NB4 (cell line): ENCODE measurements at regions not wholly inside any gene's neighbourhood (a gene's known extent, or its start where the extent isn't known, plus 50 kb on each side); places are given as distances from the start of the nearest gene placed in this dataset.

Source experiments
- POLR2A ChIP-seq: IDR thresholded peaks from 2 replicates; pipeline ENCODE4 v1.6.1; 2011; ENCODE audit warnings: mild to moderate bottlenecking; ENCODE audit not compliant: insufficient read length; ENCODE audit errors: extremely low read depth
- TF ChIP-seq, protein P1 (sequence below): IDR thresholded peaks from one replicate; pipeline ENCODE4 v1.5.1; 2012; ENCODE audit warnings: low read depth, low read length
- TF ChIP-seq, protein P2 (sequence below): IDR thresholded peaks from 2 replicates; pipeline ENCODE4 v1.6.1; 2011; ENCODE audit warnings: low read depth, low read length

DNA sequence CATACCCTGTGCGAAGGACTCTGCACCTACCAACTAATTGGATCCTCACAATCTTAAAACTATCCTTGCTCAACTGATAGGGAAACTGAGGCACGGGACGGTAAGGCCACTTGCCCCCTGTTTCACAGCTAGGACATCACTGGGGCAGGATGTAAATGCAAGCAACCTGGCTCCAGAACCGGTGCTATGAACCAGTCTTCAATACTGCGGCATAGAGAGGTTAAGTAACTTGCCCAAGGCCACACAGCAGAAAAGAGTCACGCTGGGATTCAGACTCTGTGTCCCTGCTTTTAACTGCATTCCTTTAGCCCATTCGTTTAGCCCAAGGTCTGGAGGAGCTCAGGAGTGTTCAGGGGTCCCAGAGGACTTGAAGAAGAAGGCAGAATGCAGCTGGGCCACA lies 76.1 kb downstream of the NCOR2 start:
- TF ChIP-seq POLR2A: no peak
- TF ChIP-seq, protein P1, sequence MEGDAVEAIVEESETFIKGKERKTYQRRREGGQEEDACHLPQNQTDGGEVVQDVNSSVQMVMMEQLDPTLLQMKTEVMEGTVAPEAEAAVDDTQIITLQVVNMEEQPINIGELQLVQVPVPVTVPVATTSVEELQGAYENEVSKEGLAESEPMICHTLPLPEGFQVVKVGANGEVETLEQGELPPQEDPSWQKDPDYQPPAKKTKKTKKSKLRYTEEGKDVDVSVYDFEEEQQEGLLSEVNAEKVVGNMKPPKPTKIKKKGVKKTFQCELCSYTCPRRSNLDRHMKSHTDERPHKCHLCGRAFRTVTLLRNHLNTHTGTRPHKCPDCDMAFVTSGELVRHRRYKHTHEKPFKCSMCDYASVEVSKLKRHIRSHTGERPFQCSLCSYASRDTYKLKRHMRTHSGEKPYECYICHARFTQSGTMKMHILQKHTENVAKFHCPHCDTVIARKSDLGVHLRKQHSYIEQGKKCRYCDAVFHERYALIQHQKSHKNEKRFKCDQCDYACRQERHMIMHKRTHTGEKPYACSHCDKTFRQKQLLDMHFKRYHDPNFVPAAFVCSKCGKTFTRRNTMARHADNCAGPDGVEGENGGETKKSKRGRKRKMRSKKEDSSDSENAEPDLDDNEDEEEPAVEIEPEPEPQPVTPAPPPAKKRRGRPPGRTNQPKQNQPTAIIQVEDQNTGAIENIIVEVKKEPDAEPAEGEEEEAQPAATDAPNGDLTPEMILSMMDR: no peak
- TF ChIP-seq, protein P2, sequence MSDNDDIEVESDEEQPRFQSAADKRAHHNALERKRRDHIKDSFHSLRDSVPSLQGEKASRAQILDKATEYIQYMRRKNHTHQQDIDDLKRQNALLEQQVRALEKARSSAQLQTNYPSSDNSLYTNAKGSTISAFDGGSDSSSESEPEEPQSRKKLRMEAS: no peak
